Natural killer cell treated with Interleukin-12 subunit alpha and Interleukin-12 subunit beta and Interleukin-15 and Interleukin-18, amount 100 ng/mL, for 72 hours (primary cell): ENCODE measurements at regions not wholly inside any gene's neighbourhood (a gene's known extent, or its start where the extent isn't known, plus 50 kb on each side); places are given as distances from the start of the nearest gene placed in this dataset.

Experiments used
- ATAC-seq, 2 donors: fragments of 150-1000 bp; cut with Tn5 transposase in 1 of 2; sonication (Bioruptor Pico), chemical (Tn5 transposase) in 1 of 2; 2 replicates each; pipeline ENCODE4 v1.10.0; 2021
- DNase-seq: peaks from one replicate; pipeline ENCODE4 v3.0.0; 2022; ENCODE audit warnings: low spot score
- H3K27ac Mint-ChIP-seq, 2 donors: 1 replicate in 1 of 2; 2 replicates in 1 of 2; pipeline ENCODE4 v1.8.0; 2022; ENCODE audit warnings: mixed read lengths in 2 of 2, mild to moderate bottlenecking in 1 of 2, moderate library complexity in 1 of 2
- H3K27me3 Mint-ChIP-seq, 2 donors: 1 replicate in 1 of 2; 2 replicates in 1 of 2; pipeline ENCODE4 v1.8.0; 2022; ENCODE audit warnings: mixed read lengths in 2 of 2
- H3K36me3 Mint-ChIP-seq: one replicate; pipeline ENCODE4 v1.8.0; 2022; ENCODE audit warnings: mixed read lengths
- H3K4me1 Mint-ChIP-seq, 2 donors: 1 replicate in 1 of 2; 2 replicates in 1 of 2; pipeline ENCODE4 v1.8.0; 2022; ENCODE audit warnings: low read depth in 2 of 2, mixed read lengths in 2 of 2, mild to moderate bottlenecking in 1 of 2
- H3K4me3 Mint-ChIP-seq: one replicate; pipeline ENCODE4 v1.8.0; 2022; ENCODE audit warnings: mixed read lengths
- H3K9me3 Mint-ChIP-seq: 2 replicates; pipeline ENCODE4 v1.8.0; 2022; ENCODE audit warnings: mixed read lengths

- no peak for ATAC-seq
Observed at GRCh38 chr16:64159976-64160375, 961.9 kb downstream of the CDH11 start.

GRCh38 chr16:64158941-64159588 is 962.8 kb downstream of the CDH11 start:
- H3K36me3 Mint-ChIP-seq = no peaks in the 10 kb centered on the region
- no peak overlapping the region for H3K27ac Mint-ChIP-seq
- no peaks in the 10 kb centered on the region for H3K27me3 Mint-ChIP-seq
- peaks cover 6% of the 10 kb centered on the region for H3K9me3 Mint-ChIP-seq
- DNase-seq (no peak), ATAC-seq (no peak)
- no peak overlapping the region for H3K4me3 Mint-ChIP-seq
- no peaks in the 10 kb centered on the region for H3K4me1 Mint-ChIP-seq

More at GRCh38 chr16:64159976-64160375, 961.9 kb downstream of the CDH11 start:
- H3K27me3 Mint-ChIP-seq = no peaks in the 10 kb centered on the region
- no peaks in the 10 kb centered on the region for H3K36me3 Mint-ChIP-seq
- DNase-seq = no peak
- H3K27ac Mint-ChIP-seq = no peak overlapping the region
- H3K4me3 Mint-ChIP-seq = no peak overlapping the region
- H3K9me3 Mint-ChIP-seq = peaks cover 6% of the 10 kb centered on the region
- H3K4me1 Mint-ChIP-seq = no peaks in the 10 kb centered on the region

- H3K36me3 Mint-ChIP-seq = no peaks in the 10 kb centered on the region
- H3K27ac Mint-ChIP-seq = no peak overlapping the region
- no peaks in the 10 kb centered on the region for H3K4me1 Mint-ChIP-seq
- ATAC-seq (no peak), DNase-seq (no peak)
- no peaks in the 10 kb centered on the region for H3K27me3 Mint-ChIP-seq
- H3K9me3 Mint-ChIP-seq = peaks cover 17% of the 10 kb centered on the region
- H3K4me3 Mint-ChIP-seq = no peak overlapping the region
Observed at GRCh38 chr16:64153718-64154117, 968.1 kb downstream of the CDH11 start.

- ATAC-seq = no peak
- Mint-ChIP-seq H3K27ac (no peak overlapping the region), H3K4me1 (no peaks in the 10 kb centered on the region), H3K36me3 (no peaks in the 10 kb centered on the region), H3K4me3 (no peak overlapping the region), H3K9me3 (peaks cover 19% of the 10 kb centered on the region), H3K27me3 (no peaks in the 10 kb centered on the region)
- DNase-seq = no peak
Observed at GRCh38 chr16:64151990-64152767, 969.7 kb downstream of the CDH11 start.

- peaks cover 22% of the 10 kb centered on the region for H3K9me3 Mint-ChIP-seq
- no peaks in the 10 kb centered on the region for H3K27me3 Mint-ChIP-seq
- ATAC-seq (no peak), DNase-seq (no peak)
- H3K4me1 Mint-ChIP-seq = no peaks in the 10 kb centered on the region
- H3K27ac Mint-ChIP-seq = no peak overlapping the region
- H3K36me3 Mint-ChIP-seq = no peaks in the 10 kb centered on the region
- no peak overlapping the region for H3K4me3 Mint-ChIP-seq
Observed at GRCh38 chr16:64150193-64150592, 971.7 kb downstream of the CDH11 start.

- no peak overlapping the region for H3K27ac Mint-ChIP-seq
- no peak for DNase-seq
- H3K4me3 Mint-ChIP-seq = no peak overlapping the region
- H3K4me1 Mint-ChIP-seq = no peaks in the 10 kb centered on the region
- no peaks in the 10 kb centered on the region for H3K36me3 Mint-ChIP-seq
- peaks cover 18% of the 10 kb centered on the region for H3K9me3 Mint-ChIP-seq
- H3K27me3 Mint-ChIP-seq = no peaks in the 10 kb centered on the region
- no peak for ATAC-seq
Observed at GRCh38 chr16:64149756-64150155, 972.1 kb downstream of the CDH11 start.

GRCh38 chr16:64148356-64148755 is 973.5 kb downstream of the CDH11 start:
- Mint-ChIP-seq H3K36me3 (no peaks in the 10 kb centered on the region), H3K4me3 (no peak overlapping the region), H3K27me3 (no peaks in the 10 kb centered on the region), H3K4me1 (no peaks in the 10 kb centered on the region), H3K27ac (no peak overlapping the region), H3K9me3 (peaks cover 18% of the 10 kb centered on the region)
- no peak for DNase-seq
- ATAC-seq = no peak

- no peak for ATAC-seq
- H3K9me3 Mint-ChIP-seq = peaks cover 15% of the 10 kb centered on the region
- no peaks in the 10 kb centered on the region for H3K27me3 Mint-ChIP-seq
- H3K27ac Mint-ChIP-seq = no peak overlapping the region
- H3K4me1 Mint-ChIP-seq = no peaks in the 10 kb centered on the region
- no peak overlapping the region for H3K4me3 Mint-ChIP-seq
- H3K36me3 Mint-ChIP-seq = no peaks in the 10 kb centered on the region
- DNase-seq = no peak
Observed at GRCh38 chr16:64147941-64148340, 973.9 kb downstream of the CDH11 start.

GRCh38 chr16:64144617-64145016 is 977.2 kb downstream of the CDH11 start:
- ATAC-seq (no peak), DNase-seq (no peak)
- no peak overlapping the region for H3K27ac Mint-ChIP-seq
- no peaks in the 10 kb centered on the region for H3K27me3 Mint-ChIP-seq
- H3K36me3 Mint-ChIP-seq = no peaks in the 10 kb centered on the region
- H3K4me3 Mint-ChIP-seq = no peak overlapping the region
- no peaks in the 10 kb centered on the region for H3K4me1 Mint-ChIP-seq
- peaks cover 7% of the 10 kb centered on the region for H3K9me3 Mint-ChIP-seq

- DNase-seq = no peak
- Mint-ChIP-seq H3K36me3 (no peaks in the 10 kb centered on the region), H3K4me1 (no peaks in the 10 kb centered on the region), H3K27ac (no peak overlapping the region), H3K27me3 (no peaks in the 10 kb centered on the region), H3K4me3 (no peak overlapping the region), H3K9me3 (peaks cover 8% of the 10 kb centered on the region)
- ATAC-seq = no peak
Observed at GRCh38 chr16:64138621-64139020, 983.2 kb downstream of the CDH11 start.

GRCh38 chr16:64138006-64138405 is 983.9 kb downstream of the CDH11 start:
- ATAC-seq = no peak
- H3K9me3 Mint-ChIP-seq = peaks cover 10% of the 10 kb centered on the region
- H3K4me1 Mint-ChIP-seq = no peaks in the 10 kb centered on the region
- no peak for DNase-seq
- no peak overlapping the region for H3K4me3 Mint-ChIP-seq
- no peaks in the 10 kb centered on the region for H3K36me3 Mint-ChIP-seq
- H3K27ac Mint-ChIP-seq = no peak overlapping the region
- no peaks in the 10 kb centered on the region for H3K27me3 Mint-ChIP-seq

- peaks cover 5% of the 10 kb centered on the region for H3K36me3 Mint-ChIP-seq
- no peaks in the 10 kb centered on the region for H3K27me3 Mint-ChIP-seq
Observed at GRCh38 chr16:64136743-64137142, 985.1 kb downstream of the CDH11 start.

GRCh38 chr16:64136314-64136713 is 985.5 kb downstream of the CDH11 start:
- H3K36me3 Mint-ChIP-seq = peaks cover 5% of the 10 kb centered on the region
- H3K4me3 Mint-ChIP-seq = no peak overlapping the region

More at GRCh38 chr16:64136743-64137142, 985.1 kb downstream of the CDH11 start:
- no peak for DNase-seq
- no peak for ATAC-seq
- H3K9me3 Mint-ChIP-seq = peaks cover 12% of the 10 kb centered on the region
- no peaks in the 10 kb centered on the region for H3K4me1 Mint-ChIP-seq
- H3K4me3 Mint-ChIP-seq = no peak overlapping the region
- H3K27ac Mint-ChIP-seq = no peak overlapping the region

GRCh38 chr16:64133366-64133765 is 988.5 kb downstream of the CDH11 start:
- no peak for ATAC-seq
- DNase-seq = no peak
- H3K4me3 Mint-ChIP-seq = no peak overlapping the region
- H3K27ac Mint-ChIP-seq = no peak overlapping the region
- no peaks in the 10 kb centered on the region for H3K27me3 Mint-ChIP-seq
- H3K4me1 Mint-ChIP-seq = no peaks in the 10 kb centered on the region
- peaks cover 16% of the 10 kb centered on the region for H3K9me3 Mint-ChIP-seq
- H3K36me3 Mint-ChIP-seq = peaks cover 5% of the 10 kb centered on the region

More at GRCh38 chr16:64136314-64136713, 985.5 kb downstream of the CDH11 start:
- no peaks in the 10 kb centered on the region for H3K27me3 Mint-ChIP-seq
- H3K9me3 Mint-ChIP-seq = peaks cover 12% of the 10 kb centered on the region
- H3K27ac Mint-ChIP-seq = no peak overlapping the region
- no peak for DNase-seq
- H3K4me1 Mint-ChIP-seq = no peaks in the 10 kb centered on the region
- no peak for ATAC-seq
